ENCODE measurements at regions not wholly inside any gene's neighbourhood (a gene's known extent, or its start where the extent isn't known, plus 50 kb on each side); places are given as distances from the start of the nearest gene placed in this dataset.
"Not testable (repeated sequence)": the region's sequence is repeated elsewhere in the genome, so short reads cannot be mapped to it uniquely, and the experiment has no call there.

DNA sequence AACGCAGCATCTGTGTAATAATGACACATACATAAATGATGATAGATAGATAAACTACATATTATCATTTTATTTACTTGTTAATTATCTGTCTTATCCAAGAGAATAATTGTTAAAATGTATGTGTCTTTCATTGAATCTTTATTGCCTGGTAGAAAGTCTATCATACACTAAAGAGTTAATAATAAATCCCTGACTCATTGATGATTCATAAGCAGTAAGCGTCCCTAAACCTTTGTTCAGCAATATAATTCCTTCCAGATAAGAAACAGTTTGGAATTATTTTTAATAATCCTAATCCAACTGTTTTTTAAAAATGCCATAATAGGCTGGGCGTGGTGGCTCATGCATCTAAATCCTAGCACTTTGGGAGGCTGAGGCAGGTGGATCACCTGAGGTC lies 655.6 kb upstream of the CNTN5 start:
- Histone ChIP-seq H3K4me3 (ENCODE audit: low read length) (no peak overlapping the region), H3K9me2 (replicated peaks; ENCODE audit: insufficient read depth, low read length) (no peaks in the 10 kb centered on the region), H3K27ac (ENCODE audit: low read length) (no peak overlapping the region), H3K27me3 (ENCODE audit: low read length) (no peaks in the 10 kb centered on the region), H3K79me2 (ENCODE audit: low read length) (no peaks in the 10 kb centered on the region), H3K4me2 (ENCODE audit: low read depth, low read length, poor library complexity, severe bottlenecking) (no peak overlapping the region), H3K4me1 (ENCODE audit: low read length) (no peaks in the 10 kb centered on the region), H2AFZ (ENCODE audit: low read length) (no peak overlapping the region), H3K36me3 (ENCODE audit: insufficient read depth, low read length) (no peaks in the 10 kb centered on the region), H3K9ac (ENCODE audit: low read length) (no peak overlapping the region), H4K20me1 (ENCODE audit: insufficient read depth, low read depth, low read length) (no peaks in the 10 kb centered on the region), H3K9me3 (ENCODE audit: low read length) (peaks cover 66% of the 10 kb centered on the region)
- DNase-seq: no peak

DNA sequence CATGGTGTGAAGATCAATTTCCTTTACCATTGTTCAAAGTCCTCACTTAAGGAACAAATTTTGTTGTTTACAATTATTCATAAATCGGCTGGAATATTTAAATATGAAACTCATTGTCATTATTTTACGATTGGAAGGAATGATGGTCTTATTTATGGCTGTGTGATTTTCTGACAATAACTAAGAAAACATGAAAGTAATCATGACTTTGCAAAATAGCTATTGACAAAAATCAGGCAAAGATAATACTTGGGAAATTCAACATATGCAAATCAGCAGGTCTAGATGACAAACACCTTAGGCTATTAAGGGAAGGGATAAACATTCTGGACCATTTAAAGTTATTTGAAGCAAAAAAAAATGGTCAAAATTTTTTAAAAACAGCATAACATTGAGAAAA lies 654.8 kb upstream of the CNTN5 start:
- peaks cover 69% of the 10 kb centered on the region for H3K9me3 ChIP-seq (ENCODE audit: low read length)
- no peaks in the 10 kb centered on the region for H3K4me1 ChIP-seq (ENCODE audit: low read length)
- H3K27ac ChIP-seq (ENCODE audit: low read length): no peak overlapping the region
- H3K4me3 ChIP-seq (ENCODE audit: low read length): no peak overlapping the region; the same call in 1 of the 2 replicates
- H4K20me1 ChIP-seq (ENCODE audit: insufficient read depth, low read depth, low read length): no peaks in the 10 kb centered on the region
- DNase-seq: no peak
- no peaks in the 10 kb centered on the region for H3K27me3 ChIP-seq (ENCODE audit: low read length)
- H3K9ac ChIP-seq (ENCODE audit: low read length): no peak overlapping the region
- no peak overlapping the region for H3K4me2 ChIP-seq (ENCODE audit: low read depth, low read length, poor library complexity, severe bottlenecking)
- H3K9me2 ChIP-seq (replicated peaks; ENCODE audit: insufficient read depth, low read length): no peaks in the 10 kb centered on the region
- H2AFZ ChIP-seq (ENCODE audit: low read length): no peak overlapping the region
- no peaks in the 10 kb centered on the region for H3K36me3 ChIP-seq (ENCODE audit: insufficient read depth, low read length)
- no peaks in the 10 kb centered on the region for H3K79me2 ChIP-seq (ENCODE audit: low read length)

DNA sequence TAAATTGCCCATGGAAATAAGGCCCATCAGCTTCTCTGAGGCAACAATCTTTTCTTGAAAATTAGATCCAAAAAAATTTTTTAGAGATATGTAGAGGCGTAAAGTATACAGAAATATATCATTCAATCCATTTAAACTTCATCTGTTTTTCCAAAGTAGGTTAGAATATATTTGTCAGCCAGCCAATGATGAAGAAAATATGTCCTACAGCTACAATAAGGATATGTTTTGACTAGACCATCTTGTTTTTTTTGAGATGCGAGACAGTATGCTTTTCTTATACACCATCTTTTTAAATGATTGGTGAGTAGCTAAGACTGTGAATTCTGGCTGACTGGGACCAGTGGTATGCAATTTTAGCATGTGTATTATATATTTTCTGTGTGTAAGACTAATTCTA lies 630.4 kb upstream of the CNTN5 start:
- H3K79me2 ChIP-seq (ENCODE audit: low read length): no peaks in the 10 kb centered on the region
- DNase-seq: no peak
- H3K4me2 ChIP-seq (ENCODE audit: low read depth, low read length, poor library complexity, severe bottlenecking): no peak overlapping the region
- no peak overlapping the region for H3K4me3 ChIP-seq (ENCODE audit: low read length)
- no peak overlapping the region for H3K27ac ChIP-seq (ENCODE audit: low read length)
- H3K9me3 ChIP-seq (ENCODE audit: low read length): peaks cover 62% of the 10 kb centered on the region
- no peaks in the 10 kb centered on the region for H4K20me1 ChIP-seq (ENCODE audit: insufficient read depth, low read depth, low read length)
- H3K9ac ChIP-seq (ENCODE audit: low read length): no peak overlapping the region
- no peaks in the 10 kb centered on the region for H3K36me3 ChIP-seq (ENCODE audit: insufficient read depth, low read length)
- no peaks in the 10 kb centered on the region for H3K4me1 ChIP-seq (ENCODE audit: low read length)
- H3K9me2 ChIP-seq (replicated peaks; ENCODE audit: insufficient read depth, low read length): no peaks in the 10 kb centered on the region
- no peak overlapping the region for H2AFZ ChIP-seq (ENCODE audit: low read length)
- no peaks in the 10 kb centered on the region for H3K27me3 ChIP-seq (ENCODE audit: low read length)

DNA sequence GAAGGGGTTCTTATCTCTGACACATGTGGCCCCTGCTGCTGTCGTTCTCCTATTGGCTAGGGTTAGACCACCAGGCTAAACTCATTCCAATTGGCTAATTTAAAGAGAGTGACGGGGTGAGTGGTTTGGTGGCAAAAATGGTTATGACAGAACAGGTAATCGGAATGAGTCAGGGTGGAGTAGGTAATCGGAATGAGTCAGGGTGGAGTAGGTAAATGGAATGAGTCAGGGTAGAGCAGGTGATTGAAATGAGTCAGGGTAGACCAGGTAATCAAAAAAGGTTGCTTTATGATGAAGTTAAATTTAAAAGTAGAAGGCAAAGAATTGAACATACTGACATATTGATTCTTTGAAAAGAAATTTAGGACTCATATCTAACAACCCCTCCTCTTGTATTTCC lies 626.2 kb upstream of the CNTN5 start:
- H3K79me2 ChIP-seq (ENCODE audit: low read length); H3K36me3 ChIP-seq (ENCODE audit: insufficient read depth, low read length); H3K4me1 ChIP-seq (ENCODE audit: low read length); H3K9ac ChIP-seq (ENCODE audit: low read length); DNase-seq; H3K4me3 ChIP-seq (ENCODE audit: low read length); H2AFZ ChIP-seq (ENCODE audit: low read length); H3K4me2 ChIP-seq (ENCODE audit: low read depth, low read length, poor library complexity, severe bottlenecking); H3K9me2 ChIP-seq (replicated peaks; ENCODE audit: insufficient read depth, low read length); H4K20me1 ChIP-seq (ENCODE audit: insufficient read depth, low read depth, low read length); H3K27me3 ChIP-seq (ENCODE audit: low read length); H3K27ac ChIP-seq (ENCODE audit: low read length): not testable (repeated sequence)
- peaks cover 58% of the 10 kb centered on the region for H3K9me3 ChIP-seq (ENCODE audit: low read length)

DNA sequence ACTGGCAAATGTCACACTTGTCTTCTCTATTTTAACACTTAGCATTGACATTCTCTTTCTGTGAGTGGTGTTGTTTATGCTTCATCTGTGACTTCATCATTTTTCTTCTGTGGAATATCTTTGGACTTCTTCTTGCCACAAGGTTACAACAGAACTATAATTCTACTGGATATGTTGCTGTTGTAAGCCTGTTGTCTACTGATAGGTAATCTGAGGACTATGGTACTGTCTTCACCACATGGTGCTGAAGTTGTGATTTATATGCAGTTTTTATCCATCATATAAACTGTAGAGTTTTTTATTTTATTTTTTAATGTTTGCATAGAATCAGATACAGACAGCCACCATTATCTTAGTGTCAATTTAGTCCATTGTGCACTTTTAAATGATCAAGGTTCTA lies 622.2 kb upstream of the CNTN5 start:
- Histone ChIP-seq H3K4me3 (ENCODE audit: low read length) (no peak overlapping the region), H3K36me3 (ENCODE audit: insufficient read depth, low read length) (no peaks in the 10 kb centered on the region), H3K9me3 (ENCODE audit: low read length) (peaks cover 58% of the 10 kb centered on the region), H3K27ac (ENCODE audit: low read length) (no peak overlapping the region), H3K9ac (ENCODE audit: low read length) (no peak overlapping the region), H3K27me3 (ENCODE audit: low read length) (no peaks in the 10 kb centered on the region), H3K79me2 (ENCODE audit: low read length) (no peaks in the 10 kb centered on the region), H4K20me1 (ENCODE audit: insufficient read depth, low read depth, low read length) (no peaks in the 10 kb centered on the region), H2AFZ (ENCODE audit: low read length) (no peak overlapping the region), H3K4me2 (ENCODE audit: low read depth, low read length, poor library complexity, severe bottlenecking) (no peak overlapping the region), H3K4me1 (ENCODE audit: low read length) (no peaks in the 10 kb centered on the region), H3K9me2 (replicated peaks; ENCODE audit: insufficient read depth, low read length) (no peaks in the 10 kb centered on the region)
- DNase-seq: no peak

DNA sequence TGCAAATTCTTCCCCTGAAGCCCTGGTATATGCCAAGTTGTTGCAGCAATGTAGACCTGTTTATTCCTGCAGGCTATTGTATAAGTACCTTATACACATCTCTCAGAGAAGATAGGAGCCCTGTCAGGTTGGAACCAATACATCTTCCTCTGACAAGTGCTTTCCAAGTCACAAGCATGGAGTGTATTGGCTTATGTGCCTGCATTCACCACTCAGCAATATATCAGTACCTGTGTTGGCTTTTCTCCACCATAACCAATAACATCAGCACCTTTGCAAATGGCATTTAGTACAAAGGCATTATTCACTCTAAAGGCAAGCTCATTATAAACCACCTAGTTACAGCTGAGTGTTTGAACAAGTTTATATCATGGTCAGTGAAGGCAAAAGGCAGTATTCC lies 611.7 kb upstream of the CNTN5 start:
- H3K79me2 ChIP-seq (ENCODE audit: low read length): no peaks in the 10 kb centered on the region
- peaks cover 56% of the 10 kb centered on the region for H3K9me3 ChIP-seq (ENCODE audit: low read length)
- H3K9me2 ChIP-seq (replicated peaks; ENCODE audit: insufficient read depth, low read length): no peaks in the 10 kb centered on the region
- H3K27ac ChIP-seq (ENCODE audit: low read length): no peak overlapping the region
- no peak overlapping the region for H3K9ac ChIP-seq (ENCODE audit: low read length)
- H3K4me2 ChIP-seq (ENCODE audit: low read depth, low read length, poor library complexity, severe bottlenecking): no peak overlapping the region
- H3K4me1 ChIP-seq (ENCODE audit: low read length): no peaks in the 10 kb centered on the region
- H4K20me1 ChIP-seq (ENCODE audit: insufficient read depth, low read depth, low read length): no peaks in the 10 kb centered on the region
- no peak for DNase-seq
- H3K36me3 ChIP-seq (ENCODE audit: insufficient read depth, low read length): no peaks in the 10 kb centered on the region
- H3K27me3 ChIP-seq (ENCODE audit: low read length): no peaks in the 10 kb centered on the region
- H2AFZ ChIP-seq (ENCODE audit: low read length): no peak overlapping the region
- H3K4me3 ChIP-seq (ENCODE audit: low read length): no peak overlapping the region

DNA sequence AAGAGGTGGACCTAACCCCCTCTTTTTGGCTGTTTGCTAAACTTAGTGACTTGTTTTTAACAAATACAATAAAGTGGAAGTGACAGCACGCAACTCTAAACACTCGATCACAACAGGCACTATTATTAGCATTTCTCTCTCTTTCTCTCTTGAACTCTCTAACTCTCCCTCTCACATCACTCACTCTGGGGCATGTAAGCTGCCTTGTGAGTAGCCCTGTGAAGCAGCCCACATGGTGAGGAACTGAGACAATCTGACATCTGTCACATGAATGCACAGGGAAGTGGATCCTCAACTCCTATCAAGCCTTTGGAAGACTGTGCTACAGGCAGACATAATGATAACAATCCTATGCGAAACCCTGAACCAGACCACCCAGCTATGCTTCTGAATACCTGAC lies 609.0 kb upstream of the CNTN5 start:
- Histone ChIP-seq H3K36me3 (ENCODE audit: insufficient read depth, low read length) (no peaks in the 10 kb centered on the region), H3K27ac (ENCODE audit: low read length) (no peak overlapping the region), H3K4me1 (ENCODE audit: low read length) (no peaks in the 10 kb centered on the region), H3K4me3 (ENCODE audit: low read length) (no peak overlapping the region), H3K9me3 (ENCODE audit: low read length) (peaks cover 59% of the 10 kb centered on the region), H3K4me2 (ENCODE audit: low read depth, low read length, poor library complexity, severe bottlenecking) (no peak overlapping the region), H3K27me3 (ENCODE audit: low read length) (no peaks in the 10 kb centered on the region), H4K20me1 (ENCODE audit: insufficient read depth, low read depth, low read length) (no peaks in the 10 kb centered on the region), H3K9me2 (replicated peaks; ENCODE audit: insufficient read depth, low read length) (no peaks in the 10 kb centered on the region), H3K9ac (ENCODE audit: low read length) (no peak overlapping the region), H3K79me2 (ENCODE audit: low read length) (no peaks in the 10 kb centered on the region), H2AFZ (ENCODE audit: low read length) (0 out of 2 replicates have a peak overlapping the region, but pooled peaks have one; percentile 12)
- no peak for DNase-seq

DNA sequence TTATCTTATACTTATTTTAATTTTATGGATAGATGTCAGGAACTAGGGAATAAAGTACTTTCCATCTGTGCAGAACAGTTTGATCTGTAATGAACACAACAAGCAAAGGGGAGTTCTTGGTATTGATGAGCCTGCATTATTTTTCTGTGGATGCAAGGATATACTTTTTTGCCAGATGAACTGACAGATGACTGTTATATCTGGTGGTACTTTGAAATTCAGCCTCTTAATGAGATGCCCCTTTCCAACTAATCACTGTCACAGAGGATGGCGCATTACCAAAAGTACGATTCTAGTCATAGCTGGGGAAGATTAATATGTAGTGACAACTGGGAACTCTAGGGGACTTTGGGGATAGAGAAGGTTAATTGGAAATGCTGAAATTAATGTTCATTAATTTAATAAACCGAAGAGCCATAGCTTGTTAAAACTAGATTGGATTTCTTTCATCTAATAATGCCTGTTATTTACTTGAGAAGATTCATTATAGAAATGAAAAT lies 603.4 kb upstream of the CNTN5 start:
- Histone ChIP-seq H3K27ac (ENCODE audit: low read length) (no peak overlapping the region), H3K27me3 (ENCODE audit: low read length) (no peaks in the 10 kb centered on the region), H4K20me1 (ENCODE audit: insufficient read depth, low read depth, low read length) (no peaks in the 10 kb centered on the region), H3K4me3 (ENCODE audit: low read length) (no peak overlapping the region), H3K9me3 (ENCODE audit: low read length) (peaks cover 70% of the 10 kb centered on the region), H3K9ac (ENCODE audit: low read length) (no peak overlapping the region), H3K4me2 (ENCODE audit: low read depth, low read length, poor library complexity, severe bottlenecking) (no peak overlapping the region), H3K9me2 (replicated peaks; ENCODE audit: insufficient read depth, low read length) (no peaks in the 10 kb centered on the region), H2AFZ (ENCODE audit: low read length) (no peak overlapping the region), H3K36me3 (ENCODE audit: insufficient read depth, low read length) (no peaks in the 10 kb centered on the region), H3K4me1 (ENCODE audit: low read length) (no peaks in the 10 kb centered on the region), H3K79me2 (ENCODE audit: low read length) (no peaks in the 10 kb centered on the region)
- no peak for DNase-seq

DNA sequence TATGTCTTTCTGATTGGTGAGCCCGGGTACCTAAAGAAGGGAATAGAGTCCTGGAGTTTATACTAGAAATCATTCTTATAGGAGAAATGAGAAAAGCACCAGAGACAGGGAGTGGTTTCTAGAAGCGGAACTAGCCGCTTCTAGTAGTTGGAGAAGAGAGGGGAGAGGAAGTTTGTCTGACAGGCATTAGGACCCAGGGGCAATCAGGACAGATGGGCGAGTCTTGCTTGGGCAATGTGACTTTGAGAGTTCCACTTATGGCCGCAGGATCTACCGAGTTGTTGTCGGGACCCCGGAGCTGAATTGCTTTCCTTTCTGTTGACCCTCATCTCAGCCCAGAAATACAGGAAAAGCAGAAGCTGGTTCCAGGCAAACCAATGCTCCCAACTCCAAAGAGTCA lies 596.8 kb upstream of the CNTN5 start:
- no peaks in the 10 kb centered on the region for H3K27me3 ChIP-seq (ENCODE audit: low read length)
- no peak overlapping the region for H3K9ac ChIP-seq (ENCODE audit: low read length)
- H3K9me3 ChIP-seq (ENCODE audit: low read length): peaks cover 73% of the 10 kb centered on the region
- no peaks in the 10 kb centered on the region for H3K9me2 ChIP-seq (replicated peaks; ENCODE audit: insufficient read depth, low read length)
- H3K4me2 ChIP-seq (ENCODE audit: low read depth, low read length, poor library complexity, severe bottlenecking): no peak overlapping the region
- H4K20me1 ChIP-seq (ENCODE audit: insufficient read depth, low read depth, low read length): no peaks in the 10 kb centered on the region
- H3K27ac ChIP-seq (ENCODE audit: low read length): no peak overlapping the region
- no peak for DNase-seq
- no peak overlapping the region for H3K4me3 ChIP-seq (ENCODE audit: low read length)
- no peaks in the 10 kb centered on the region for H3K79me2 ChIP-seq (ENCODE audit: low read length)
- no peaks in the 10 kb centered on the region for H3K4me1 ChIP-seq (ENCODE audit: low read length)
- H3K36me3 ChIP-seq (ENCODE audit: insufficient read depth, low read length): no peaks in the 10 kb centered on the region
- no peak overlapping the region for H2AFZ ChIP-seq (ENCODE audit: low read length)
